22Rv1 (cell line): ENCODE measurements at regions not wholly inside any gene's neighbourhood (a gene's known extent, or its start where the extent isn't known, plus 50 kb on each side); places are given as distances from the start of the nearest gene placed in this dataset.

Experiments used
- H3K27ac ChIP-seq: fragments of 450-650 bp; 2 replicates; pipeline ENCODE4 v1.5.1; 2017
- ZFX ChIP-seq: fragments of 450-650 bp; IDR thresholded peaks from 2 replicates; pipeline ENCODE4 v1.6.1; 2017; ENCODE audit warnings: antibody characterized with exemption, borderline replicate concordance
- TF ChIP-seq, protein P1 (sequence below): fragments of 450-650 bp; IDR thresholded peaks from 2 replicates; pipeline ENCODE4 v1.5.1; 2017; ENCODE audit warnings: mild to moderate bottlenecking

DNA sequence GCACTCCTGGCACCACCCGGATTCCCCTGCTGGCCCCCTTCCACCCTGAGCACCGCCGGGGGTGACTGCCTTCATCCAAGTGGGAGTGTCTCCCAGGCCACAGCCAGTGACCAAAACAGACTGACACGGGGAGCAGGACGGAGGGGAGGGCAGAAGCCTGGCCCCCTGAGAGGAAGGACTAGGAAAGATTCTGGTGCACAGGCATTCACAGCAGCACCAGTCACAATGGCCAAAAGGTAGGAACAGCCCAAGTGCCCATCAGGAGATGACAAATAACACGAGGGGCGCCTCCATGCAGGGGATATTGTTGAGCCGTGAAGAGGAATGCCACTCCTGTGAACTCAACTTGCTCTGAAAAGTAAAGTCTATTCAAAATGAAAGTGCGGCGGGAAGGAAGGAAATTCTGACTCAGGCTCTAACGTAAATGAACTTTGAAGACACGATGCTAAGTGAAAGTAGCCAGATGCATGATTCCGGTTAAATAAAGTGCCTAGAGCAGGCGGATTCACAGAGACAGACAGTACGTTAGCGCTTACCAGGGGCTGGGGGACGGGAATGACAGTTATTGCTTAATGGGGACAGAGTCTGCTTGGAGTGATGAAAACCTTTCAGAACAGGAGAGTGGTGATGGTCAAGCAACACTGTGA is 146.1 kb upstream of the NCOR2 start:
- TF ChIP-seq, protein P1, sequence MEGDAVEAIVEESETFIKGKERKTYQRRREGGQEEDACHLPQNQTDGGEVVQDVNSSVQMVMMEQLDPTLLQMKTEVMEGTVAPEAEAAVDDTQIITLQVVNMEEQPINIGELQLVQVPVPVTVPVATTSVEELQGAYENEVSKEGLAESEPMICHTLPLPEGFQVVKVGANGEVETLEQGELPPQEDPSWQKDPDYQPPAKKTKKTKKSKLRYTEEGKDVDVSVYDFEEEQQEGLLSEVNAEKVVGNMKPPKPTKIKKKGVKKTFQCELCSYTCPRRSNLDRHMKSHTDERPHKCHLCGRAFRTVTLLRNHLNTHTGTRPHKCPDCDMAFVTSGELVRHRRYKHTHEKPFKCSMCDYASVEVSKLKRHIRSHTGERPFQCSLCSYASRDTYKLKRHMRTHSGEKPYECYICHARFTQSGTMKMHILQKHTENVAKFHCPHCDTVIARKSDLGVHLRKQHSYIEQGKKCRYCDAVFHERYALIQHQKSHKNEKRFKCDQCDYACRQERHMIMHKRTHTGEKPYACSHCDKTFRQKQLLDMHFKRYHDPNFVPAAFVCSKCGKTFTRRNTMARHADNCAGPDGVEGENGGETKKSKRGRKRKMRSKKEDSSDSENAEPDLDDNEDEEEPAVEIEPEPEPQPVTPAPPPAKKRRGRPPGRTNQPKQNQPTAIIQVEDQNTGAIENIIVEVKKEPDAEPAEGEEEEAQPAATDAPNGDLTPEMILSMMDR, result no peak
- TF ChIP-seq ZFX, result no peak
- H3K27ac ChIP-seq, result no peak overlapping the region

DNA sequence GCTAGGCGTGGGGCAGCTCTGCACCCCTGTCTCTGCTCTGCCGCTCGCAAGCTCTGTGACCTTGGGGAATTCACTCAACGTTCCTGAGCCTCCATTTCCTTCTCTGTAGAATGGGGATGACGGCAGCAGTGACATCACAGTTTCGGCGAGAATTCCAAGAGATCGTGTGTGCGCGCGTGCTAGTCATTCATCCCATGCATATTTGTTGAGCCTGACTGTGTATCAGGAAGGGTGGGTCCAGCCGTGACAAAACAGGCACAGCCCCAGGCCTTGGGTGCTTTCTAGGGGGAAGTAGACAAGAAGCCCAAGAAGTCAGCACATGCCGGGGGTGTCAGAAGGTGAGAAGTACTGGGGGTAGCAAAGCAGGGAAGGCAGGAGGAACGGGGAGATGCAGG is 145.6 kb upstream of the NCOR2 start:
- no peak overlapping the region for H3K27ac ChIP-seq
- TF ChIP-seq ZFX, result no peak
- TF ChIP-seq, protein P1, result no peak

DNA sequence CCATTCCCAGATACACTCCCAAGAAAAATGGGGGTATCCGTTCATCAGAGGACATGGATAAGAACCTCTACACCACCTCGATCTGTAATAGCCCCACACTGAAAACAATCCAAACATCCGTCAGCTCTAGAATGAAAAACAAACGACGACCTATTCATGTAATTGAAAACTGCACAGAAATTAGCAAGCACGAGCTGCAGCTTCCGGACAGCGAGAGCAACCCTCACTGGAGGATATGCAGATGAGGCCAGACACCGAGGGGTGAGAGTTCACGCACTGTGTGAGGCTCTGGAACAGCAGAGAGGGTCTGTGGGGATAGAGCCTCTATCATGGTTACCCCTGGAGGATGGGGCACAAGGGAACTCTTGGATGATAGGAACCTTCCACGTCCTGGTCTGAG is 143.9 kb upstream of the NCOR2 start:
- no peak overlapping the region for H3K27ac ChIP-seq
- no peak for TF ChIP-seq ZFX

DNA sequence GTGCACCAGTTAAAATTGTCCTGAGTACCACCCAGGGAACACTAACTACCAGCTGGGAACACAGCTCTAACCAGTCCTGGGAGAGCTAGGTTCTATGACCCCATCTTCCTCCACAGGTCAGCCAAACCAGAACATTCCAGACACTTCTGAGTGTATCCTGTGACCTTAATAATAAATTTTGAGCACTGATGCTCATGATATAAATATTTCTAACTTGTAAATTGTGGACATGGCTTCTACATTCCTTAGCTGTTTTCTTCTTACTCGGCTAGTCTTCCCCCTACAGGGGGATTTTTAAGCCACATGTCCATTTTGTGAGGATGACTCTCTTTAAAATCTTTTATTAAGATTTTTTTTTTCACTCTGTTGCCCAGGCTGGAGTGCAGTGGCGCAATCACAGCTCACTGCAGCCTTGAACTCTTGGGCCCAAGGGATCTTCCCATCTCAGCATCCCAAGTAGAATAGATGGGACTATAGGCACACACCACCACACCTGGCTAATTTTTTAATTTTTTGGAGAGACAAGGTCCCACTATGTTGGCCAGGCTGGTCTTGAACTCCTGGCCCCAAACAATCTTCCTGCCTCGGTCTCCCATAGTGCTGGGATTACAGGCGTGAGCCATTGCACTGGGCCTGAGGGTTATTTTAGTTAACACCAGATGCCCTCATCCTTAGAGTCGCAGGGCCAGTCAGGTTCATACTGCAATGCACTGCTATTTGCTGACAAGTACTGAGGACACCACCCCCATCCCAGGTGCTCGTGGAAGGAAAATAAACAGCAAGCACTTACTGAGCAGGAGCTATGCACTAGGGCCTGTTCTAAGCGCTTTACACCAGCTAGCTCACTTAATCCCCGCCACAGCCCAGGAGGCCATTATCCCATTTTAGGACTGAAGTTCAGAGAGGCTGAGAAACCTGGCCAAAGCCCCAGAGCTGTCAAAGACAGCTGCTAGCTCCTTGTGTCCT is 142.6 kb upstream of the NCOR2 start:
- TF ChIP-seq, protein P1, result no peak
- TF ChIP-seq ZFX, result no peak
- H3K27ac ChIP-seq, result no peak overlapping the region

DNA sequence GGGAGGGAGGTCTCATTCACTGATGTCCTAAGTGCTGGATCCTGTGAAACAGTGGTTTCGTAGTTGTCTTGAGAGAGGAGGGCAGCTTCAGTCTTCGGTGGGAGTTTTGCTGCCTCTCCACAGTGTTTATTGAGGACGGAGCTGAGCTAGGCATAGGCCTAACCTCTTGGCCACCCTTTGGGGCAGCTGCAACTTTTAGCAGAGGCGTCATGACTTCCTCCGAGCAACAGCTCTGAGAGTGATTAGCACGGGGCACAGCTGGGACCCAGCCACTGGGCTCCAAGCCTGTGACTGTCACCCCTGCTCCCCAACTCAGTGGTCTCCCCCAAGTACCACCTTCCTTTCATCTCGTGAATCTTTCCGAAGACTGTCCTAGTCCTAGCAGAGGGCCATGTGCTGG is 139.9 kb upstream of the NCOR2 start:
- no peak for TF ChIP-seq ZFX
- TF ChIP-seq, protein P1, result no peak
- no peak overlapping the region for H3K27ac ChIP-seq

DNA sequence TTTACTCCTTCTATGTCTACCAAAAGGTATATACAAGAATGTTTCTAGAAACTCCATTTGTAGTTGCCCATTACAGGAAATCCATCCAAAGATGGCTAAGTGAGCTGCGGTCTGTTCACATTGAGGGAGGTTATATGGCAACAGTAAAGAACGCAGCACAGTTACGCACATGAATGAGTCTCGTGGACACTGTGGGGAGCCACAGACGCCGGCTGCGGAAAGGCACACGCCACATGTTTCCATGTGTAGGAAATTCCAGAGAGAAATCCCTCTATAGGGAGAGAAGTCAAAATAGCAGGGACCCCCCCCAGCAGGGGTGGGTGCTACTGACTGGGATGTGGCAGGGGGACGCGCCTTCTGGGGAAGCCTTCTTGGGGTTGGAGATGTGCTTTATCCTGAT is 139.0 kb upstream of the NCOR2 start:
- H3K27ac ChIP-seq, result no peak overlapping the region
- no peak for TF ChIP-seq ZFX
- TF ChIP-seq, protein P1, result no peak

DNA sequence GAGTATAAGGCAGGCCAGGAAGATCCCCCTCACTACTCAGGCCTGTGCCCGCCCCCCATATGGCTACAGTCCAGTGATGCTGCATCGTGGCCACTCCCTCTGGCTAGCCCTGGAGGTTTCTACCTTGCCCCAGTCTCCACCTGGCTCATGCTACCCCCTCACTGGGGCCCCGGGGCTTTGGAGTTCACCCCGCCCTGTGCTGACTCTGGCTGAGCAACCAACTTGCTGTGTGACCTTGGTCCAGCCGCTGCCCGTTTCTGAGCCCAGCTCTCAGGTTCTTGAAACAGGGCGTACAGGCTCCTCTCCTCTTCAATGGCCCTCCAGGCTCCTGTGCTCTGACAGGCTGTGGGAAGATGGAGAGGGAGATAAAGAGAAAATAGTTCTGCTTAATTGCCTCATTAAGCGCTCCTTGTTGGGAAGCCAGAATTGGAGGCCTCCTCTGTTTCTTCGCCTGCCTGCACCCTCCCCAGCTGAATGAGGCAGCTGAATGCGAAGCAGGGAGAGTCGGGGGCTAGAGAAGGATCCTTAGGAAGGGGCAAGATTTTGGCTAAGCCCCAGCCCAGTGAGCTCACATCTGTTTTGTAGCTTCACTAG is 138.2 kb upstream of the NCOR2 start:
- no peak overlapping the region for H3K27ac ChIP-seq
- TF ChIP-seq, protein P1, result no peak
- TF ChIP-seq ZFX, result no peak
